Tibial nerve (tissue), 4 donors: ENCODE measurements at regions not wholly inside any gene's neighbourhood (a gene's known extent, or its start where the extent isn't known, plus 50 kb on each side); places are given as distances from the start of the nearest gene placed in this dataset.
A peak's percentile ranks its signal among the peaks of the same experiment; 100 is the strongest.

Experiments
- DNase-seq, 2 donors: peaks; one replicate each; pipeline ENCODE4 v3.0.0-alpha.2; 2019; ENCODE audit warnings: low spot score in 2 of 2
- H3K27ac ChIP-seq, 4 donors: fragments of 200-600 bp; sonication (generic) in 3 of 4; one replicate each; pipeline ENCODE4 v1.5.1; 2017 to 2019; ENCODE audit warnings: mild to moderate bottlenecking in 1 of 4
- H3K27me3 ChIP-seq, 2 donors: fragments of 200-600 bp; sonication (generic) in 1 of 2; one replicate each; pipeline versions ENCODE4 v1.5.1 to v1.6.0; 2017 to 2019
- H3K36me3 ChIP-seq, 3 donors: fragments of 200-600 bp; sonication (generic); one replicate each; pipeline ENCODE4 v1.5.1; 2018 to 2019
- H3K4me1 ChIP-seq, 4 donors: fragments of 200-600 bp; sonication (generic) in 3 of 4; one replicate each; pipeline ENCODE4 v1.5.1; 2017 to 2019
- H3K4me3 ChIP-seq, 4 donors: fragments of 200-600 bp; sonication (generic) in 3 of 4; one replicate each; pipeline ENCODE4 v1.5.1; 2017 to 2019; ENCODE audit warnings: mild to moderate bottlenecking in 1 of 4, moderate library complexity in 1 of 4
- H3K9me3 ChIP-seq, 4 donors: fragments of 200-600 bp; sonication (generic) in 3 of 4; one replicate each; pipeline ENCODE4 v1.5.1; 2017 to 2019
- EP300 ChIP-seq, 2 donors: sonication (generic); formaldehyde crosslinking; IDR thresholded peaks; one replicate each; pipeline ENCODE4 v1.6.1; 2017; ENCODE audit warnings: antibody characterized with exemption in 2 of 2, mild to moderate bottlenecking in 1 of 2
- POLR2A ChIP-seq, 2 donors: fragments of 450-650 bp; IDR thresholded peaks; one replicate each; pipeline ENCODE4 v1.6.1; 2017; ENCODE audit warnings: antibody characterized with exemption in 2 of 2, mild to moderate bottlenecking in 2 of 2, moderate library complexity in 2 of 2
- WGBS, 2 donors: methylation state at CpG; one replicate each; pipeline ENCODE4 v1.1.5; 2018; 5-methylcytosine and 5-hydroxymethylcytosine counted together
- TF ChIP-seq, protein P1 (sequence below), 5 experiments: fragments of 200-600 bp in 3 of 5; fragments of 450-650 bp in 2 of 5; sonication (generic) in 3 of 5; IDR thresholded peaks; one replicate each; pipeline ENCODE4 v1.5.1; 2016 to 2019; ENCODE audit warnings: antibody characterized with exemption in 5 of 5, mild to moderate bottlenecking in 3 of 5, moderate library complexity in 2 of 5

DNA sequence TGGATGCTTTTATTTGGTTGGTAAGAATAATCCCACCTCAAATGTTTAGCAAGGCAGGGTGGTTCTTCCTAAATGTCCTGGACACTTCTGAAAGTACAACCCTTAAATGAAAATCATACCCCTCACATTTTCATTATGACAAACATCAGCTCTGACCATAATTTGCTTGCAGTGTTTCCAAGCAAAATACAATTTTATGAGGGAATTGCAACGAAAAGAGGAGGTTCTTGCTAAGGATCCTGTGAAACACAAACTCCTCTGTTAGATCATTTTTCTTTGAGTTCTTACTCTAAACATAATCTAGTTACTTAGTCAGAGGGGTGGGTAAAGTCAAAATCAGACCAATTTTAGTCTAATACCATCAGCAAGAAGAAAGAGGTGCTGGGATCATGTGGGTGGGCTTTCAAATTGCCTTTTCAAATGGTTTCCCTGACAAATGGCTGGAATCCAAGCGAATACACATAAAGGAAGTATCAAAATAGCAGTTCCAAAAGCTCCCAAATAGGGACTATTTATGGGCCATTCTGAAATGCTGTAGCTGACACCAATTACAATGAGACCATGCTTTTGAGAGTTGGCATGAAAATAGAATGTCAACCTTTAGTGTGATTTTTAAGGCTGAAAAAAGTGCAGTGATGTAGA lies 164.9 kb upstream of the INHBA start:
- H3K36me3 ChIP-seq: no peaks in the 10 kb centered on the region
- H3K27me3 ChIP-seq: no peaks in the 10 kb centered on the region
- peak overlapping the region in 1 of 4 donors; percentile 68 for H3K27ac ChIP-seq
- no peak overlapping the region for H3K4me3 ChIP-seq
- TF ChIP-seq EP300 (IDR thresholded peaks at IDR 0.05) (no peak), POLR2A (IDR thresholded peaks at IDR 0.05) (no peak)
- TF ChIP-seq, protein P1, sequence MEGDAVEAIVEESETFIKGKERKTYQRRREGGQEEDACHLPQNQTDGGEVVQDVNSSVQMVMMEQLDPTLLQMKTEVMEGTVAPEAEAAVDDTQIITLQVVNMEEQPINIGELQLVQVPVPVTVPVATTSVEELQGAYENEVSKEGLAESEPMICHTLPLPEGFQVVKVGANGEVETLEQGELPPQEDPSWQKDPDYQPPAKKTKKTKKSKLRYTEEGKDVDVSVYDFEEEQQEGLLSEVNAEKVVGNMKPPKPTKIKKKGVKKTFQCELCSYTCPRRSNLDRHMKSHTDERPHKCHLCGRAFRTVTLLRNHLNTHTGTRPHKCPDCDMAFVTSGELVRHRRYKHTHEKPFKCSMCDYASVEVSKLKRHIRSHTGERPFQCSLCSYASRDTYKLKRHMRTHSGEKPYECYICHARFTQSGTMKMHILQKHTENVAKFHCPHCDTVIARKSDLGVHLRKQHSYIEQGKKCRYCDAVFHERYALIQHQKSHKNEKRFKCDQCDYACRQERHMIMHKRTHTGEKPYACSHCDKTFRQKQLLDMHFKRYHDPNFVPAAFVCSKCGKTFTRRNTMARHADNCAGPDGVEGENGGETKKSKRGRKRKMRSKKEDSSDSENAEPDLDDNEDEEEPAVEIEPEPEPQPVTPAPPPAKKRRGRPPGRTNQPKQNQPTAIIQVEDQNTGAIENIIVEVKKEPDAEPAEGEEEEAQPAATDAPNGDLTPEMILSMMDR (IDR thresholded peaks at IDR 0.05): no peak
- peaks cover 0 to 26% (median 0%) of the 10 kb centered on the region in 4 donors for H3K4me1 ChIP-seq
- WGBS, 2 donors: 23% methylated on average over 2 of the region's 2 CpGs
- peaks cover 0 to 8% (median 0%) of the 10 kb centered on the region in 4 donors for H3K9me3 ChIP-seq
- DNase-seq: no peak

DNA sequence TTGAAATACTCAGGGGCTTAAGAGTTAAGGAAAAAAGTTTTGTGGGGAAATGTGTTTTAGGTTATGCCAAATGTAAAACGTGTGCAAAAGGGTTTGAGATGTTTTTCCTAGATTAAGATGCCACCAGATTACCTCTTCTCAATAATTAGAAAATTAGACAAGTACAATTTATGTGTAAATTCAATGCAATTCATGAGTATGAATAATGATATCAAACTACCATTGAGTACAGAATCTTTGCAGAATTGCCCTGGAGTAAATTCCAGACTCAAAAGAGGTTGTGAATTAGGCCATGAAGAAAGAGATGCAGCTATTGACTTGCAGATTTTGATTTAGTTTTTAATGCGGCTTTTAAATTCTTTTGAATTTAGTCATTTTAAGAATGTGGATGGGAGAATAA lies 159.4 kb upstream of the INHBA start:
- Histone ChIP-seq H3K4me3 (no peak overlapping the region), H3K27ac (no peak overlapping the region), H3K4me1 (peaks cover 0 to 6% (median 0%) of the 10 kb centered on the region in 4 donors), H3K27me3 (no peaks in the 10 kb centered on the region), H3K36me3 (no peaks in the 10 kb centered on the region), H3K9me3 (peaks cover 0 to 8% (median 0%) of the 10 kb centered on the region in 4 donors)
- TF ChIP-seq, protein P1 (IDR thresholded peaks at IDR 0.05): no peak
- no peak for TF ChIP-seq POLR2A (IDR thresholded peaks at IDR 0.05)
- TF ChIP-seq EP300 (IDR thresholded peaks at IDR 0.05): no peak
- no peak for DNase-seq
- WGBS, 2 donors: 54 to 61% methylated on average over 2 of the region's 2 CpGs

DNA sequence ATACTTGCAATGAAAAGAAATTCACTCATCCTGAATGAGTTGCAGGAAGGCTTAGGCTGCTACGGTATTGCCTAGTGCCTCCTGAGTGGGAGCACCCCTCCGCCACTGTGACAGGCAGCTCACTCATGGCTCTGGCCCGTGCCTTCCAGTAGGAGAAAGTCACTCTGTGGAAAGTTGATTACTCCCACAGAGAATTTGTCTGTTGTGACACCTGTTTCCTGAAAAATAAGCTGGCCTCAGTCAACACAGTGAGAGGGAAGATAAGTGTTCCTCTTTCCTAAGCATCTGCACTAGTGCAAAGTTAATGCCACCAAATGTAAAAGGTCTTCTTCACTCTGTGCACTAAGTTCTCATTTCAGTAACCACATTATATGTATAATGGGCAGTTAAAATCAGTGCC lies 158.8 kb upstream of the INHBA start:
- no peak overlapping the region for H3K4me3 ChIP-seq
- peaks cover 0 to 8% (median 0%) of the 10 kb centered on the region in 4 donors for H3K9me3 ChIP-seq
- no peak for DNase-seq
- H3K4me1 ChIP-seq: peaks cover 0 to 6% (median 0%) of the 10 kb centered on the region in 4 donors
- H3K27ac ChIP-seq: no peak overlapping the region
- H3K36me3 ChIP-seq: no peaks in the 10 kb centered on the region
- TF ChIP-seq EP300 (IDR thresholded peaks at IDR 0.05): no peak
- H3K27me3 ChIP-seq: no peaks in the 10 kb centered on the region
- 53 to 63% methylated on average over 3 of the region's 3 CpGs for WGBS, 2 donors

DNA sequence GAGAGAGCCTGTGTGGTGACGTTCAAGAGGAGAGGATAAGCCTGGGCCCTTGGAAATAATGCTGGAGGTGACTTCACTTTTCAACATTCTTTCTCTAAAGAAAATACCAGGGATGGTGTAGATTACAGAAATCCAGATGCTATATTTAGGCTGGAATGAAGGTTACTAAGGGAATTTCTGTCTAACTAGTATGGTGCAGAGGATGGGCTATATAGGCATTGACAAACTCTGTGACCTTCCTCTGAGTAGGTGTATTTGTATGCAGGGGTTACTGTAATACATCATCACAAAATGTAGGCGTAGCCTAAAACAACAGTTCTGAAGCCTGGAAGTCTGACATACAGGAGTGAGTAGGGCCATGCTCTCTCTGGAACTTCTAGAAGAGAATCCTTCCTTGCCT lies 155.3 kb upstream of the INHBA start:
- Histone ChIP-seq H3K4me1 (peaks cover 0 to 6% (median 0%) of the 10 kb centered on the region in 4 donors), H3K27ac (no peak overlapping the region), H3K27me3 (no peaks in the 10 kb centered on the region), H3K9me3 (no peaks in the 10 kb centered on the region), H3K36me3 (no peaks in the 10 kb centered on the region), H3K4me3 (no peak overlapping the region)
- WGBS, 2 donors: 84 to 92% methylated on average over 2 of the region's 2 CpGs
- no peak for DNase-seq
- no peak for TF ChIP-seq POLR2A (IDR thresholded peaks at IDR 0.05)
- TF ChIP-seq, protein P1 (IDR thresholded peaks at IDR 0.05): no peak
- no peak for TF ChIP-seq EP300 (IDR thresholded peaks at IDR 0.05)

DNA sequence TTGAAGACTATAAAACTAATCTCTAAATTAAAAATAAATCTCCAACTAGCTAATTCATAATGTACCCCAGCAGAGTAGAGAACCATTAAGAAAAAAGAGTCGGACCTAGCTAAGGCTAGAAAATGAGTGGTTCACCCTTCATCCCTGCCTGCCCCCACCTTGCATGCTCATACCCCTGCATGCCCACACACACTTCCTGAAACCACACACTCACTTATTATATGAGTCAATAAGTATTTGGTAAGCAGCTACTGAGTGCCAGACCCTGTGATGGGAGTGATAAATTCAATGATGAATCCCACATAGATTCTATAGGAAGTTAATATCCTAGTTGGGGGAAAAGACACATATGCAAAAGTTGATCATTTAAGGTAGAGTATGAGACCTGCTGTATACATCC lies 152.9 kb upstream of the INHBA start:
- DNase-seq: no peak
- TF ChIP-seq POLR2A (IDR thresholded peaks at IDR 0.05) (no peak), EP300 (IDR thresholded peaks at IDR 0.05) (no peak)
- TF ChIP-seq, protein P1 (IDR thresholded peaks at IDR 0.05): no peak
- no peaks in the 10 kb centered on the region for H3K36me3 ChIP-seq
- 87 to 93% methylated on average over 1 of the region's 1 CpG for WGBS, 2 donors
- H3K4me1 ChIP-seq: no peaks in the 10 kb centered on the region
- no peak overlapping the region for H3K4me3 ChIP-seq
- H3K9me3 ChIP-seq: no peaks in the 10 kb centered on the region
- H3K27me3 ChIP-seq: no peaks in the 10 kb centered on the region
- H3K27ac ChIP-seq: no peak overlapping the region
